A172 (cell line): ENCODE measurements at regions not wholly inside any gene's neighbourhood (a gene's known extent, or its start where the extent isn't known, plus 50 kb on each side); places are given as distances from the start of the nearest gene placed in this dataset.

Source experiments
- DNase-seq: peaks from one replicate; pipeline ENCODE4 v3.0.0-alpha.2; 2015; ENCODE audit warnings: low spot score

- no peak for DNase-seq
Measured at GRCh38 chr1:199698222-199698621, 329.3 kb upstream of the NR5A2 start.

- peak; percentile 38 for DNase-seq
Measured at GRCh38 chr1:199700551-199700950, 327.0 kb upstream of the NR5A2 start.

GRCh38 chr1:199701726-199702125 lies 325.8 kb upstream of the NR5A2 start:
- DNase-seq, result no peak

GRCh38 chr1:199704231-199704630 lies 323.3 kb upstream of the NR5A2 start:
- DNase-seq, result no peak

GRCh38 chr1:199705825-199706224 lies 321.7 kb upstream of the NR5A2 start:
- no peak for DNase-seq

- no peak for DNase-seq
Measured at GRCh38 chr1:199706826-199707606, 320.5 kb upstream of the NR5A2 start.

- DNase-seq, result no peak
Measured at GRCh38 chr1:199710974-199711373, 316.5 kb upstream of the NR5A2 start.

- no peak for DNase-seq
Measured at GRCh38 chr1:199716729-199717128, 310.8 kb upstream of the NR5A2 start.

- no peak for DNase-seq
Measured at GRCh38 chr1:199719156-199719842, 308.2 kb upstream of the NR5A2 start.

GRCh38 chr1:199720496-199720895 lies 307.0 kb upstream of the NR5A2 start:
- no peak for DNase-seq

GRCh38 chr1:199721001-199721400 lies 306.5 kb upstream of the NR5A2 start:
- DNase-seq, result no peak

GRCh38 chr1:199723250-199723956 lies 304.1 kb upstream of the NR5A2 start:
- no peak for DNase-seq

- no peak for DNase-seq
Measured at GRCh38 chr1:199724049-199724448, 303.5 kb upstream of the NR5A2 start.

GRCh38 chr1:199725002-199725565 lies 302.4 kb upstream of the NR5A2 start:
- DNase-seq, result no peak

- no peak for DNase-seq
Measured at GRCh38 chr1:199727682-199728081, 299.8 kb upstream of the NR5A2 start.

GRCh38 chr1:199728345-199728744 lies 299.2 kb upstream of the NR5A2 start:
- DNase-seq, result no peak

GRCh38 chr1:199733125-199733524 lies 294.4 kb upstream of the NR5A2 start:
- DNase-seq, result no peak

- no peak for DNase-seq
Measured at GRCh38 chr1:199734186-199734585, 293.3 kb upstream of the NR5A2 start.

- no peak for DNase-seq
Measured at GRCh38 chr1:199735660-199736059, 291.9 kb upstream of the NR5A2 start.

GRCh38 chr1:199736646-199737045 lies 290.9 kb upstream of the NR5A2 start:
- no peak for DNase-seq

GRCh38 chr1:199741586-199741985 lies 285.9 kb upstream of the NR5A2 start:
- DNase-seq, result no peak

GRCh38 chr1:199742547-199742946 lies 285.0 kb upstream of the NR5A2 start:
- DNase-seq, result peak; percentile 93
